Panc1 (cell line): ENCODE measurements at regions not wholly inside any gene's neighbourhood (a gene's known extent, or its start where the extent isn't known, plus 50 kb on each side); places are given as distances from the start of the nearest gene placed in this dataset.

Experiments
- ATAC-seq: fragments of 200-7000 bp; cut with Tn5 transposase; 2 replicates; pipeline ENCODE4 v1.9.1; 2020; ENCODE audit warnings: mild to moderate bottlenecking, moderate library complexity
- BruUV-seq: library from RNA; stranded (reverse); fragments of 400-500 nt; replicated peaks from 2 replicates; lab custom pipeline; 2021; lab: Mats Ljungman, UMichigan
- CTCF ChIA-PET: fragments of 300-600 bp; sonication (Branson Sonifier 250); formaldehyde crosslinking; loops from one replicate; lab custom pipeline; 2022; ENCODE audit warnings: antibody characterized with exemption; lab: Charles Lee
- POLR2A ChIA-PET: fragments of 300-600 bp; sonication (Branson Sonifier 250); formaldehyde crosslinking; loops from one replicate; lab custom pipeline; 2022; ENCODE audit warnings: antibody characterized with exemption; lab: Charles Lee
- DNase-seq: peaks from one replicate; pipeline ENCODE4 v3.0.0-alpha.2; 2010; ENCODE audit warnings: low read depth, low spot score
- H3K27ac ChIP-seq: 2 replicates; pipeline ENCODE4 v1.5.1; 2011; ENCODE audit warnings: mild to moderate bottlenecking, low read length, inconsistent platforms
- H3K27me3 ChIP-seq: fragments of 200-500 bp; sonication (Bioruptor generic); 2 replicates; pipeline ENCODE4 v1.6.0; 2014; ENCODE audit warnings: low read length, inconsistent platforms; ENCODE audit not compliant: control insufficient read depth, insufficient read depth
- H3K36me3 ChIP-seq: fragments of 200-500 bp; sonication (Bioruptor generic); 2 replicates; pipeline ENCODE4 v1.5.1; 2014; ENCODE audit warnings: inconsistent platforms, mild to moderate bottlenecking, low read length, moderate library complexity; ENCODE audit not compliant: control insufficient read depth, insufficient read depth
- H3K4me1 ChIP-seq: 2 replicates; pipeline ENCODE4 v1.5.1; 2011; ENCODE audit warnings: inconsistent platforms, mild to moderate bottlenecking, low read length, moderate library complexity; ENCODE audit not compliant: control insufficient read depth, insufficient read depth
- H3K4me3 ChIP-seq, 2 experiments: 2 replicates each; pipeline ENCODE4 v1.5.1; 2011 to 2012; ENCODE audit warnings: low read depth in 2 of 2, low read length in 2 of 2, mild to moderate bottlenecking in 2 of 2, inconsistent platforms in 1 of 2, moderate library complexity in 1 of 2
- H3K9me3 ChIP-seq: fragments of 200-500 bp; sonication (Bioruptor generic); 2 replicates; pipeline ENCODE4 v1.5.1; 2014; ENCODE audit warnings: low read depth, mild to moderate bottlenecking, inconsistent platforms, low read length, moderate library complexity; ENCODE audit not compliant: control insufficient read depth, insufficient read depth
- CTCF ChIP-seq: fragments of 450-650 bp; IDR thresholded peaks from 2 replicates; pipeline ENCODE4 v1.5.1; 2017; ENCODE audit warnings: mild to moderate bottlenecking
- POLR2AphosphoS5 ChIP-seq: IDR thresholded peaks from 2 replicates; pipeline ENCODE4 v1.6.1; 2012; ENCODE audit warnings: mild to moderate bottlenecking, low read depth, low read length, moderate library complexity
- REST ChIP-seq, 2 experiments: IDR thresholded peaks; 2 replicates each; pipeline ENCODE4 v1.6.1; 2011 to 2012; ENCODE audit warnings: low read depth in 2 of 2, control low read depth in 1 of 2, low read length in 1 of 2, mild to moderate bottlenecking in 1 of 2, moderate library complexity in 1 of 2; ENCODE audit not compliant: insufficient read depth in 1 of 2
- SIN3A ChIP-seq: IDR thresholded peaks from 2 replicates; pipeline ENCODE4 v1.6.1; 2012; ENCODE audit warnings: low read depth, mild to moderate bottlenecking, low read length, moderate library complexity, borderline replicate concordance; ENCODE audit not compliant: insufficient read depth
- TCF7L2 ChIP-seq: IDR thresholded peaks from 2 replicates; pipeline ENCODE4 v1.6.1; 2011; ENCODE audit warnings: mild to moderate bottlenecking, low read depth, low read length, inconsistent platforms
- in situ Hi-C: cut with HindIII; loops from 2 replicates; pipeline ENCODE4 v1.10.0; 2016; ENCODE audit warnings: low sequenced_read_pairs, low pct_unique_long_range_greater_than_20kb
- intact Hi-C: fragments of 100-400 bp; cut with micrococcal nuclease; formaldehyde crosslinking; loops from one replicate; pipeline ENCODE4 v1.10.0; 2022; ENCODE audit not compliant: unreplicated experiment

GRCh38 chr11:23370580-23371275 is 510.5 kb upstream of the CCDC179 start:
- DNase-seq (no peak), ATAC-seq (no peak)
- Histone ChIP-seq H3K36me3 (no peaks in the 10 kb centered on the region), H3K4me3 (no peak overlapping the region), H3K9me3 (no peaks in the 10 kb centered on the region), H3K4me1 (no peaks in the 10 kb centered on the region), H3K27ac (no peak overlapping the region), H3K27me3 (no peaks in the 10 kb centered on the region)
- in situ Hi-C loops (no loop called here), intact Hi-C loops (no loop called here)
- no TSS peak for BruUV-seq
- POLR2A ChIA-PET: no interaction called here
- CTCF ChIA-PET: no interaction called here
- no peak for TF ChIP-seq REST (IDR thresholded peaks at IDR 0.05; ENCODE audit: insufficient read depth in 1 of 2, low read depth in 2 of 2, low read length in 1 of 2)
- TF ChIP-seq TCF7L2: no peak

GRCh38 chr11:23377909-23378308 is 517.6 kb upstream of the CCDC179 start:
- Histone ChIP-seq H3K9me3 (no peaks in the 10 kb centered on the region), H3K36me3 (no peaks in the 10 kb centered on the region), H3K4me3 (no peak overlapping the region), H3K4me1 (no peaks in the 10 kb centered on the region), H3K27ac (no peak overlapping the region), H3K27me3 (no peaks in the 10 kb centered on the region)
- ChIA-PET CTCF (no interaction called here), POLR2A (no interaction called here)
- intact Hi-C loops (no loop called here), in situ Hi-C loops (no loop called here)
- no peak for DNase-seq
- ATAC-seq: no peak
- TF ChIP-seq TCF7L2 (no peak), SIN3A (no peak), CTCF (no peak), POLR2AphosphoS5 (no peak)
- BruUV-seq: no TSS peak

GRCh38 chr11:23391031-23391430 is 530.8 kb upstream of the CCDC179 start:
- no TSS peak for BruUV-seq
- CTCF ChIA-PET: no interaction called here

More at GRCh38 chr11:23391031-23391430, 530.8 kb upstream of the CCDC179 start:
- Histone ChIP-seq H3K4me1 (no peaks in the 10 kb centered on the region), H3K27ac (no peak overlapping the region), H3K9me3 (peaks cover 3% of the 10 kb centered on the region; the same call in 1 of the 2 replicates), H3K4me3 (no peak overlapping the region), H3K36me3 (no peaks in the 10 kb centered on the region), H3K27me3 (no peaks in the 10 kb centered on the region)
- TF ChIP-seq TCF7L2 (no peak), REST (IDR thresholded peaks at IDR 0.05; ENCODE audit: insufficient read depth in 1 of 2, low read depth in 2 of 2, low read length in 1 of 2) (no peak), POLR2AphosphoS5 (no peak), CTCF (no peak), SIN3A (no peak)
- ATAC-seq (no peak), DNase-seq (no peak)
- in situ Hi-C loops (no loop called here), intact Hi-C loops (no loop called here)
- POLR2A ChIA-PET: no interaction called here
